Fibroblast of lung (primary cell): ENCODE measurements at regions not wholly inside any gene's neighbourhood (a gene's known extent, or its start where the extent isn't known, plus 50 kb on each side); places are given as distances from the start of the nearest gene placed in this dataset.

Experiments
- CTCF ChIP-seq, 2 donors: IDR thresholded peaks in 1 of 2; conservative IDR thresholded peaks in 1 of 2; 1 replicate in 1 of 2; 2 replicates in 1 of 2; pipeline ENCODE4 v1.5.1; 2011 to 2012; ENCODE audit warnings: low read length in 2 of 2, control low read depth in 1 of 2, inconsistent platforms in 1 of 2, low read depth in 1 of 2, mild to moderate bottlenecking in 1 of 2
- EZH2 ChIP-seq: IDR thresholded peaks from 2 replicates; pipeline ENCODE4 v1.5.1; 2012; ENCODE audit warnings: low read length, control low read depth, mild to moderate bottlenecking; ENCODE audit errors: missing control alignments

GRCh38 chr10:111879969-111880368 is 303.6 kb downstream of the GPAM start:
- no peak for TF ChIP-seq CTCF (conservative IDR thresholded peaks at IDR 0.05 in 1 of 2, IDR thresholded peaks at IDR 0.05 in 1 of 2; ENCODE audit: low read depth in 1 of 2, low read length in 2 of 2)
- no peak for TF ChIP-seq EZH2
